ENCODE measurements at regions not wholly inside any gene's neighbourhood (a gene's known extent, or its start where the extent isn't known, plus 50 kb on each side); places are given as distances from the start of the nearest gene placed in this dataset.

- TF ChIP-seq ZNF324 (tag by site-specific recombination; IDR thresholded peaks at IDR 0.05) (no peak), ZNF449 (tag by site-specific recombination; IDR thresholded peaks at IDR 0.05) (no peak), ZNF473 (tag by site-specific recombination; IDR thresholded peaks at IDR 0.05) (no peak)
- TF ChIP-seq, protein P1, sequence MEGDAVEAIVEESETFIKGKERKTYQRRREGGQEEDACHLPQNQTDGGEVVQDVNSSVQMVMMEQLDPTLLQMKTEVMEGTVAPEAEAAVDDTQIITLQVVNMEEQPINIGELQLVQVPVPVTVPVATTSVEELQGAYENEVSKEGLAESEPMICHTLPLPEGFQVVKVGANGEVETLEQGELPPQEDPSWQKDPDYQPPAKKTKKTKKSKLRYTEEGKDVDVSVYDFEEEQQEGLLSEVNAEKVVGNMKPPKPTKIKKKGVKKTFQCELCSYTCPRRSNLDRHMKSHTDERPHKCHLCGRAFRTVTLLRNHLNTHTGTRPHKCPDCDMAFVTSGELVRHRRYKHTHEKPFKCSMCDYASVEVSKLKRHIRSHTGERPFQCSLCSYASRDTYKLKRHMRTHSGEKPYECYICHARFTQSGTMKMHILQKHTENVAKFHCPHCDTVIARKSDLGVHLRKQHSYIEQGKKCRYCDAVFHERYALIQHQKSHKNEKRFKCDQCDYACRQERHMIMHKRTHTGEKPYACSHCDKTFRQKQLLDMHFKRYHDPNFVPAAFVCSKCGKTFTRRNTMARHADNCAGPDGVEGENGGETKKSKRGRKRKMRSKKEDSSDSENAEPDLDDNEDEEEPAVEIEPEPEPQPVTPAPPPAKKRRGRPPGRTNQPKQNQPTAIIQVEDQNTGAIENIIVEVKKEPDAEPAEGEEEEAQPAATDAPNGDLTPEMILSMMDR (tag by site-specific recombination; IDR thresholded peaks at IDR 0.05) = no peak
- TF ChIP-seq, protein P2, sequence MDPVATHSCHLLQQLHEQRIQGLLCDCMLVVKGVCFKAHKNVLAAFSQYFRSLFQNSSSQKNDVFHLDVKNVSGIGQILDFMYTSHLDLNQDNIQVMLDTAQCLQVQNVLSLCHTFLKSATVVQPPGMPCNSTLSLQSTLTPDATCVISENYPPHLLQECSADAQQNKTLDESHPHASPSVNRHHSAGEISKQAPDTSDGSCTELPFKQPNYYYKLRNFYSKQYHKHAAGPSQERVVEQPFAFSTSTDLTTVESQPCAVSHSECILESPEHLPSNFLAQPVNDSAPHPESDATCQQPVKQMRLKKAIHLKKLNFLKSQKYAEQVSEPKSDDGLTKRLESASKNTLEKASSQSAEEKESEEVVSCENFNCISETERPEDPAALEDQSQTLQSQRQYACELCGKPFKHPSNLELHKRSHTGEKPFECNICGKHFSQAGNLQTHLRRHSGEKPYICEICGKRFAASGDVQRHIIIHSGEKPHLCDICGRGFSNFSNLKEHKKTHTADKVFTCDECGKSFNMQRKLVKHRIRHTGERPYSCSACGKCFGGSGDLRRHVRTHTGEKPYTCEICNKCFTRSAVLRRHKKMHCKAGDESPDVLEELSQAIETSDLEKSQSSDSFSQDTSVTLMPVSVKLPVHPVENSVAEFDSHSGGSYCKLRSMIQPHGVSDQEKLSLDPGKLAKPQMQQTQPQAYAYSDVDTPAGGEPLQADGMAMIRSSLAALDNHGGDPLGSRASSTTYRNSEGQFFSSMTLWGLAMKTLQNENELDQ (tag by site-specific recombination; IDR thresholded peaks at IDR 0.05; ENCODE audit: low read depth) = no peak
Observed at GRCh38 chr12:77387671-77388070, 322.3 kb upstream of the E2F7 start.

All from HEK293 (cell line).